ENCODE measurements at regions not wholly inside any gene's neighbourhood (a gene's known extent, or its start where the extent isn't known, plus 50 kb on each side); places are given as distances from the start of the nearest gene placed in this dataset.

DNA sequence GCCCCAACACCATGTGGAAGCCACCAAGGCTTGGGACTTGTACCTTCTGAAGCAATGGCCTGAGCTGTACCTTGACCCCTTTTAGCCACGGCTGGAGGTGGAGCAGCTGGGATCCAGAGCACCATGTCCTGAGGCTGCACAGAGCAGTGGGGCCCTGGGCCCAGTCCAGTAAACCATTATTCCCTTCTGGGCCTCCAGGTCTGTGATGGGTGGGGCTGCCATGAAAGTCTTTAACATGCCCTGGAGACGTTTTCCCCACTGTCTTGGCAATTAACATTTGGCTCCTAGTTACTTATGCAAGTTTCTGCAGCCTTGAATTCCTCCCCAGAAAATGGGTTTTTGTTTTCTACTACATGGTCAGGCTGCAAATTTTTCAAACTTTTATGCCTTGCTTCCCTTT is 323.7 kb upstream of the ZP4 start:
- intact Hi-C loops (cut with DNase I): no loop called here
- Histone ChIP-seq H3K9me3 (no peaks in the 10 kb centered on the region), H3K36me3 (no peaks in the 10 kb centered on the region), H3K27me3 (no peaks in the 10 kb centered on the region), H3K4me3 (no peak overlapping the region), H3K27ac (no peak overlapping the region), H3K4me1 (no peaks in the 10 kb centered on the region), H3K9ac (ENCODE audit: low read depth in 2 of 2, low read length in 2 of 2) (no peak overlapping the region)
- no peak for DNase-seq
- TF ChIP-seq, protein P1, sequence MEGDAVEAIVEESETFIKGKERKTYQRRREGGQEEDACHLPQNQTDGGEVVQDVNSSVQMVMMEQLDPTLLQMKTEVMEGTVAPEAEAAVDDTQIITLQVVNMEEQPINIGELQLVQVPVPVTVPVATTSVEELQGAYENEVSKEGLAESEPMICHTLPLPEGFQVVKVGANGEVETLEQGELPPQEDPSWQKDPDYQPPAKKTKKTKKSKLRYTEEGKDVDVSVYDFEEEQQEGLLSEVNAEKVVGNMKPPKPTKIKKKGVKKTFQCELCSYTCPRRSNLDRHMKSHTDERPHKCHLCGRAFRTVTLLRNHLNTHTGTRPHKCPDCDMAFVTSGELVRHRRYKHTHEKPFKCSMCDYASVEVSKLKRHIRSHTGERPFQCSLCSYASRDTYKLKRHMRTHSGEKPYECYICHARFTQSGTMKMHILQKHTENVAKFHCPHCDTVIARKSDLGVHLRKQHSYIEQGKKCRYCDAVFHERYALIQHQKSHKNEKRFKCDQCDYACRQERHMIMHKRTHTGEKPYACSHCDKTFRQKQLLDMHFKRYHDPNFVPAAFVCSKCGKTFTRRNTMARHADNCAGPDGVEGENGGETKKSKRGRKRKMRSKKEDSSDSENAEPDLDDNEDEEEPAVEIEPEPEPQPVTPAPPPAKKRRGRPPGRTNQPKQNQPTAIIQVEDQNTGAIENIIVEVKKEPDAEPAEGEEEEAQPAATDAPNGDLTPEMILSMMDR (IDR thresholded peaks at IDR 0.05): no peak

DNA sequence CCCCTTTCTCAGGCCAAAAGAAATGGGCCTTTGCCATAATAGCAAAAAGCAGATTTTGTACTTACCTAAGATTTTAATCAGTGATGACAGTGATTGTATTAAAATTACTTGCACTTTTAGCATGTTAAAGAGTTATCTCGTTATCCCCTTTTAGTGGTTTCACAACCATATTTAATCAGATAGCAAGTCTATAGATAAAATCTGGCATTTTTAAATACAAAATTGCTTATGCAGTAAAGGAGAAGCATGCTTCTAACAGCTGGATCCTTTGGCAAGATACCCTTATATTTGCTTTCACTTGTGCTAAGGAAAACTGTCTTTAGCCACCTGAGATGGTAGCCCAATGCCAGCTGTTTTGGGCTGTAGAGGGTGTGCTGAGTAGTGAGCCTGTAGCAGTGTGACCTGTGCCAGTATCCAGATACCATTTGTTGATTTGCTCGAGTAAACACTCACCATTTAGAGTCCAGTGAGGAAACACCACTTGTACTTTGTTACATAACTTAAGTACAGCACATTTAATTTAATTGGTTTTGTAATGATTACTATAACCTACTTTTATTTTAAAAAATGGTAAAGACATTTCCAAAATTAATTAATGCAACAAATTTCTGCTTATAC is 314.4 kb upstream of the ZP4 start:
- Histone ChIP-seq H3K36me3 (no peaks in the 10 kb centered on the region), H3K4me1 (no peaks in the 10 kb centered on the region), H3K9ac (ENCODE audit: low read depth in 2 of 2, low read length in 2 of 2) (no peak overlapping the region), H3K4me3 (no peak overlapping the region), H3K9me3 (no peaks in the 10 kb centered on the region), H3K27ac (no peak overlapping the region), H3K27me3 (no peaks in the 10 kb centered on the region)
- TF ChIP-seq, protein P1 (IDR thresholded peaks at IDR 0.05): no peak
- intact Hi-C loops (cut with DNase I): no loop called here
- DNase-seq: no peak

DNA sequence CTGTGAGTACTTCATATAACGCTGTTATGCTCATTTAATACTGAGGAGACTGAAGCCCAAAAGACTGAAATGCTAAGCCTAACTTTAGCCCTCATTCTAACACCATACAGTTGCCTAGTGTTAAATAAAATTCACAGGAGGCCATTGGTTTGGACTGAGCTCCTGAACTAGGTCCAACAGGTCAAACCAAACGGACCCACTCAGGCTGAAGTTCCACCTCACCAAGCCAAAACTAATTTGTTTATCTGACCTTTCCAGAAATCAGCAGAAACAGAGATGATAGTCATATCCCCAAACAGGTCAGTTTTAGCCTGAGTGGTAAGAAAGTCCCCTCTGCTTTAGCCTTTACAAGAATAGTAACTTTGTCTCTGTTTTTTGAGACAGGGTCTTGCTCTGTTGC is 311.3 kb upstream of the ZP4 start:
- Histone ChIP-seq H3K27ac (no peak overlapping the region), H3K4me1 (no peaks in the 10 kb centered on the region), H3K9me3 (no peaks in the 10 kb centered on the region), H3K9ac (ENCODE audit: low read depth in 2 of 2, low read length in 2 of 2) (no peak overlapping the region), H3K4me3 (no peak overlapping the region), H3K36me3 (no peaks in the 10 kb centered on the region), H3K27me3 (no peaks in the 10 kb centered on the region)
- intact Hi-C loops (cut with DNase I): no loop called here
- no peak for DNase-seq
- TF ChIP-seq, protein P1 (IDR thresholded peaks at IDR 0.05): no peak

DNA sequence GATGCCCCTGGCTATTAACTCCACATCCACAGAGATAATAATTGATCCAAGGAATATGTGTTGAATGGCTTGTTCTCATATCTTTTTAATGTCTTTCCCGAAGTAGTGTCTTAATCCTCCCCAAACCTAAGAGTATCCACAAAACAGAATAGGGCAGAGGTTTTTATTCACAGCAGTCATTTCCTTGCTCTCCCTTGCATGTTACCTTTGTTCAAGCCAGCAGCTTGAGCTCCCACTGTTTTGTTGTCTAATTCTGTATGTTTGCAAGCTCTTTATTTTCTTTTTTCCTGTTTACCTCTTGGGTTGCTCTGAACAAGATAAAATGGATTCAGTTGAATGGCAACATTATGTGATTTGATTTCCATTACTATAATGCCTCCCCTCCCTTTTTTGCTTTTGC is 308.6 kb upstream of the ZP4 start:
- TF ChIP-seq, protein P1 (IDR thresholded peaks at IDR 0.05): no peak
- H3K4me1 ChIP-seq: no peaks in the 10 kb centered on the region
- H3K27me3 ChIP-seq: no peaks in the 10 kb centered on the region
- no peak for DNase-seq
- no peaks in the 10 kb centered on the region for H3K36me3 ChIP-seq
- H3K9me3 ChIP-seq: no peaks in the 10 kb centered on the region
- H3K9ac ChIP-seq (ENCODE audit: low read depth in 2 of 2, low read length in 2 of 2): no peak overlapping the region
- intact Hi-C loops (cut with DNase I): no loop called here
- no peak overlapping the region for H3K27ac ChIP-seq
- H3K4me3 ChIP-seq: no peak overlapping the region

DNA sequence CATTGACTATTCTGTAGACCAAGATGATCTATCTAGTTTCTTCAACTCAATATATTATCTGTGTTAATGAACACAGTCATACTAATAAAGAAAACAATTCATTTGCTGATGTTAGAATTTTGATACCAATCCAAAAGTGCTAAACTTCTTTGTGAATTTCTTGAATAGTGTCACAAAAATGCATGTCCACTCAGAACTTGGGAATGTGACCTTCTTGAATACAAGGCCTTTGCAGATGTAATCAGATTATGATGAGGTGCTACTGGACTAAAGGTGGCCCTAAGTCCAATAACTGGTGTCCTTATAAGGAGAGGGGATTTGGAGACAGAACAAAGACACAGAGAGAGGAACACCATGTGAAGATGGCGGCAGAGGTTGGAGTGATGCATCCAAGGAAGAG is 305.8 kb upstream of the ZP4 start:
- TF ChIP-seq, protein P1 (IDR thresholded peaks at IDR 0.05): no peak
- DNase-seq: no peak
- no peaks in the 10 kb centered on the region for H3K9me3 ChIP-seq
- H3K36me3 ChIP-seq: no peaks in the 10 kb centered on the region
- H3K27me3 ChIP-seq: no peaks in the 10 kb centered on the region
- H3K4me1 ChIP-seq: no peaks in the 10 kb centered on the region
- H3K9ac ChIP-seq (ENCODE audit: low read depth in 2 of 2, low read length in 2 of 2): no peak overlapping the region
- intact Hi-C loops (cut with DNase I): no loop called here
- H3K4me3 ChIP-seq: no peak overlapping the region
- no peak overlapping the region for H3K27ac ChIP-seq

Data from colonic mucosa (tissue), 4 donors.